NCI-H1048 (cell line): ENCODE measurements at regions not wholly inside any gene's neighbourhood (a gene's known extent, or its start where the extent isn't known, plus 50 kb on each side); places are given as distances from the start of the nearest gene placed in this dataset.
A peak's percentile ranks its signal among the peaks of the same experiment; 100 is the strongest.
"Not testable (repeated sequence)": the region's sequence is repeated elsewhere in the genome, so short reads cannot be mapped to it uniquely, and the experiment has no call there.

Experiments
- DNase-seq: peaks from one replicate; lab custom pipeline; 2025; lab: John Stamatoyannopoulos, UW

DNA sequence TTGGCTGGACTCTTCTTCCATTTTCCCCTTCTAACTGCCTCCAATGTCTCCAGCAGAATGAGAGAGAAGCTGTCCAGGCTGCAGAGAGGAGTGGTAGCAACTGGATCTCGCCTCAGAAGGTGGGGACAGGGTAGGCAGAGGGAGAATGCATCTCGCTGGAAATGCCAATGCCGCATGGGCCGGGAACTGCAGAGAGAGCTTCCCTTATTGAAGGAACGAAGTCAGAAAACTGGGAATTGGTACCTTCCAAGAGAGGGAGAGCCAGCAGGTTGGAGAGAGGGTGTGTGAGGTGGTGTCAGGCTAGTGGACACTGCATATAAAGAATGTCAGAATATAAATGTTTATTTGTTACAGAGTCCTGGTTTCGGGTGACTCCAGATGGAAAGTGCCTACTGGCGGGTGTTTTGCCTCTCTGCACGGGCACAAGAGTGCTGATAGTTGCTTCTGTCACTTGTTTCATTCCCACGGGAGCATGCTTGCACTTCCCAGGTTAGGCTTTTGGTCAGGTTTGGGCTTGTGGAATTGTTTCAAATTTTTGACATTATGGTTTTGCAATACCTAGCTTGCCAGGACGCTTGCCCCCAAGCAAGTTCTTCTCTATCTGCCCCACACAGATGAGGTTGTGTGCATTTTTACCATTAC, 156.8 kb upstream of the STS start:
- no peak for DNase-seq

GRCh38 chrX:6989858-6990257, 157.7 kb upstream of the STS start:
- DNase-seq: no peak

GRCh38 chrX:6988694-6989093, 158.8 kb upstream of the STS start:
- DNase-seq: not testable (repeated sequence)

DNA sequence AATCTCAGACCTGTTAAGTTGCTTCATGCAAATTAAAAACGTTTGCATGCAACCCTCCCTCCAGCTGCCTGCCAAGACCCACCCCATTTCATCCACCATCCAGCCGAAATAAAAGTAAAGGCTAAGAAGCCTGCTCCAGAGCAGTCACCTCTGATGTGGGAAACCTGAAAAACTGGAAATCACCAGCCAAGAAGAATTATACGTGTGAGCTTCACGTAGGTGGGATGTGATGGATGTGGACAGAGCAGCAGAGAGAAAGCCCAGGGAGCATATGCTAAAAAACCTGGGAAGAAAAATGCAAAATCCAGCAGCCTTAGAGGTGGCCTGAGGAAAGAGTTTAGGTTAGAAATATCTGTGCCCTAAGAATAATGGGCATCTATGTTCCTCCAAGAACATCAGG, 160.6 kb upstream of the STS start:
- DNase-seq: peak; percentile 3

DNA sequence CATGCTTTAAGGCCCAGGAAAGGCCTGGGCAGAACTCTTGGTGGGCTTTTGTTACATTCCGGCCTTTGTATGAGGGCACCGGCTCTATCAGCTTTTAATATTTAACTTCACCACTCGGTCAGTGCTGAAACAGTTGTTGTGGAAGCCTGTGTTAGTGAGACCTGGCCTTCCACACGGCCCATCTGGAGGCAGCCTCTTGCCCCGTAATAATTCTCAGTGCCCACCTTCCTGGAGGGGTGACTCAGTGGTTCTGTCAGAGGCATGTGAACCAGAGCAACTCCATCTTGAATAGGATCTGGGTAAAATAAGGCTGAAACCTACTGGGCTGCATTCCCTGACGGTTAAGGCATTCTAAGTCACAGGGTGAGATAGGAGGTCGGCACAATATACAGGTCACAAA, 162.0 kb upstream of the STS start:
- no peak for DNase-seq

GRCh38 chrX:6983207-6983955, 164.1 kb upstream of the STS start:
- DNase-seq: no peak

DNA sequence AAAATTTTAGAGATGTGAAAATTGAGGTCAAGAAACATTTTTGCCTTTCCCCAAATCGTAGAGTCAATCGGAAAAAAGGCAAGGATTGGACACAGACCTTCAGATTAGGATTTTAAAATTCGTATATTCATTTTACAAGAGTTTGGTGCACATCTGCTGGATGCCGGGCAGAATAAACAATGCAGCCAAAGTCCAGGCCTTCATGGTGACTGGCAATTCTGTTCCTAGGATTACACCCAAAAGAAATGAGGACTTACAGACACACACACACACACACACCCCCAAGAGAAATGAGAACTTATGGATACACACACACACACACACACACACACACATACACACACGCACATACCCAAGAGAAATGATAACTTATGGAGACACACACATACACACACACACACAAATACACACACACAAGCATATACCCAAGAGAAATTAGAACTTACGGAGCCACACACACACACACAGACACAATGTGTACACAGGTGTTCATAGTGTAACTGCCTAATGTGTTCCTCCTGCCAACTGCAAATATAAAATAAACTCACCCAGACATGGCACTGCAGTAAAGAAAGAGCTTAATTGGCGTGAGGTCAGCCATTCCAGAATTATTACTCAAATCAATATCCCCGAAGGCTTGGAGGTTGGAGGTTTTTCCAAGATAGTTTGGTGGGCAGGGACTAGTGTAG, 165.7 kb upstream of the STS start:
- DNase-seq: no peak

DNA sequence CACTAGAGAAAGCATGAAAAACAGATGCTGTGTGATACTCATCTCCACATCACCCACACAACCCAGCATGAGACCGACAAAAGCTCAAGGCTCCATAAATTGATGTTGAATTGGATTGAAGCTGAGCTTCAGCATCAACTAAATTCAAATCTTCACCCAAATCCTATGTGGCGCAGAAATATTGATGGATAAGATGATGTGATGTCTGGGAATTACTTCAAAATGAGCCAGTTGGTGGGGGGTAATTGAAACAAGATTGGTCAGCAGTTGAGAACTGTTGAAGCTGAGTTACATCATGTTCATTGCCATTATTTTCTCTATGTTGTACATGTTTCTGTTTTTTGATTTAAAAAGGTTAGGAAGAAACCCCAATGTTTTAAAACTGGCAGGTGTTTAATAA, 166.5 kb upstream of the STS start:
- DNase-seq: no peak

- DNase-seq: no peak
Observed at GRCh38 chrX:6968231-6968630, 179.3 kb upstream of the STS start.

- DNase-seq: no peak
Observed at GRCh38 chrX:6965729-6966128, 181.8 kb upstream of the STS start.

DNA sequence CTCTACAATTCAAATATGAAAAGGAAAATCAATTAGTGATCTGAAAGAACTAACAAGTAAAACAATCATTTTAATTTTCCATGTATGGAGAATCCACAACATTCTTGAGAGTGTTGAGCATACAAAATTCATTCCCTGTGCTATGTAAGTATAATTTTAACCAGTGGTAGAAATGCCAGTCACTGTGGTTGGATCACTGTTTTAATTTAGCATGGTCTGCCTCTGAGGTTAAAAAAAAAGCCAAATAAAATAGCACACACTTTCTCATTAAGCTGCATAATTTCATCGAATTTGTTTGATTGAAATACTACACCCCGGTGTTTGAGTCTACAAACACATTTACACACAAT, 185.5 kb upstream of the STS start:
- no peak for DNase-seq

DNA sequence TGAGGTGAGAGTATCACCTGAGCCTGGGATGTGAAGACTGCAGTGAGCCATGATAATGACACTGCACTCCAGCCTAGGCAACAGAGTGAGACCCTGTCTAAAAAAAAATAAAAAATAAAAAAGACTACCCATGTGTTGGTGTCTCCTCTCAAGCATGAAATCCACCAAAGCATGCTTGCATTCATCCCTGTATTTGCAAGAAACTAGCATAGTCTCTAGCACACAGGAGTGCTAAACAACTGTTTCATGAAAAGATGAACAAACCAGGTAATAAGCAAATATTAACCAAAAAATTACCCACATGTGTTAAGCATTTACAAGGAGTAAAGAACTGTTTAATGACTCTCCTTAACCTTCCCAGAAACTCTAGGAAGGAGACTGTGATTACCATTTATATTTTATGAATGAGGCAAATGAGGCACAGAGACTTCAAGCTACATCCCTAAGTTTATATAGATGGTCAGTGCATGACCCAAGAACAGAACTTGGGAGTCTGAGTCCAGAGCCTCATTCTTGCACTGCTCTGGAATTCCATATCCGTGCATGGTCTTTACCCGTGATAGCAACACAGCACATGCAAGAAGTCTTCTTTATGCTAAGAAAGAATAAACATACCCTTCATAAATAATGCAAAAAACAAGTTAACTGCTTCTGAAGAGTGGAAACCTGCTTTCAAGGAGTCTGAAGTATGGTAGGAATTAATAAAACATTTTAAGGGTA, 186.1 kb upstream of the STS start:
- no peak for DNase-seq

DNA sequence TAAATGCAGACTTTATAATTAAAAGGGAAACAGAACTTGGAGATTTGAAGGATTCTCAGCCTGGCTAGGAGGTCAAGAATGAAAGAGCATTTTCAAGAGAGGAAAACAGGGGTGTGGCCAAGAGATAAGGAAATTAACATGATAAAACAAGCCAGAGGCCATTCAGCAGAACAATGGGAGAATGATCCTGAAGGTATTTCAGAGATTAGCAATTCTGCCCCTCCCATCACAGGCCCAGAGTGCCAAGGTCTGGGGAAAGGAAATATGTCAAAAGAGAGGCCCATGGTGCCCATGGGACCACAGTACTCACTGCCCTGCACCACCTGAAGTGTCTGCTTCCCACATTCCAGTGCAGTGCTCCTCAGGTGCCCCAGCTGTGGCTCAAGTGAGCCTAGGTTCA, 188.5 kb upstream of the STS start:
- no peak for DNase-seq

DNA sequence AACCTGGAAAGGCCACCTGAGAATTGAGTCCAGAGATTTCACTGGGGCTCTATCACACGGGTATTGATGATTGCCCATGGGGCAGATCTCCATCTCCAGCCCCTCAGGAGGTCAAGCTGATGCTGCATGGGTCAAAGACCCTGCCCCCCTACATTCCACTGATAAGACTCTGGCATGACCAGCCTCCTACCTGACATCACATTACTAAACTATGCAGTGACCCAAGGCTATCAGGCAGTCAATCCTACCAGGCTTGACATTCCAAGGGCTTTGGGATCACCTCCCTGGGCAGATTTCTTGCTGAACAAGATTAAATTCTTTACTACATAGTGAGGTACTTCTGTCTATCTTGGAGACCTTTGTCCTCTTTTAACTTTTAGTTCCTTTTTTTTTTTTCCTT, 192.7 kb upstream of the STS start:
- DNase-seq: no peak

GRCh38 chrX:6946168-6946567, 201.3 kb upstream of the STS start:
- DNase-seq: no peak

DNA sequence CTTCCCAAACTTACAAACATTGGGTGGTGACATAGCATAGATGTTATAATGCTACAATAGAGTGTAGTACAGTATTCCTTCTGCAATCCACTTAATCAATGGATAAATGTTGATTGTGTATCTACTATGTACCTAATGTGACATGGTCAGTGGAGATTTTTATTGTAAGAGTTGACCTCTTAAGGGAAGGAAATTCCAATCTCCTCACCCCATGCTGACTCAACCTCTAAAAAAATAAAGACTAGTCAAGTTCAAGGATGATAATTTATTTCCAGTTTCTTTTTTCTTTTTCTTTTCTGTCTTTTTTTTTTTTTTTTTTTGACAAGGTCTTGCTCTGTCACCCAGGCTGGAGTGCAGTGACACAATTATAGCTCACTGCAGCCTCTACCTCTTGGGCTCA, 206.5 kb upstream of the STS start:
- no peak for DNase-seq

DNA sequence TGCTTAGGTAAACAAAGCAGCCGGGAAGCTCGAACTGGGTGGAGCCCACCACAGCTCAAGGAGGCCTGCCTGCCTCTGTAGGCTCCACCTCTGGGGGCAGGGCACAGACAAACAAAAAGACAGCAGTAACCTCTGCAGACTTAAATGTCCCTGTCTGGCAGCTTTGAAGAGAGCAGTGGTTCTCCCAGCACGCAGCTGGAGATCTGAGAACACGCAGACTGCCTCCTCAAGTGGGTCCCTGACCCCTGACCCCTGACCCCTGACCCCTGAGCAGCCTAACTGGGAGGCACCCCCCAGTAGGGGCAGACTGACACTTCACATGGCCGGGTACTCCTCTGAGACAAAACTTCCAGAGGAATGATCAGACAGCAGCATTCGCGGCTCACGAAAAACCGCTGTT, 214.6 kb upstream of the STS start:
- DNase-seq: not testable (repeated sequence)

DNA sequence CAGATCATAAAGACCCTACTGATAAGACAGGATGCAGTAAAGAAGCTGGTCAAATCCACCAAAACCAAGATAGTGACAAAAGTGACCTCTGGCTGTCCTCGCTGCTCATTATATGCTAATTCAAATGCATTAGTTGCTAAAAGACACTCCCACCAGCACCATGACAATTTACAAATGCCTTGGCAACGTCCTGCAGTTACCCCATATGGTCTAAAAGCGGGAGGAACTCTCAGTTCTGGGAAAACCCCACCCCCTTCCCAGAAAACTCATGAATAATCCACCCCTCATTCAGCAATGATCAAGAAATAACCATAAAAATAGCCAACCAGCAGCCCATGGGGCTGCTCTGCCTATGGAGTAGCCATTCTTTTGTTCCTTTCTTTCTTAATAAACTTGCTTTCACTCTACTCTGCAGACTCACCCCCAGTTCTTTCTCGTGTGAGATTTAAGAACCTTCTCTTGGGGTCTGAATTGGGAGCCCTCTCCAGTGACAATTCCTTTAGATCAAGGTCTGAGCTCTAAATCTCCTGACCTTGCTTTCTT, 217.1 kb upstream of the STS start:
- no peak for DNase-seq

- DNase-seq: no peak
Observed at GRCh38 chrX:6924443-6925077, 223.0 kb upstream of the STS start.

- DNase-seq: no peak
Observed at GRCh38 chrX:6917666-6918065, 229.8 kb upstream of the STS start.

- no peak for DNase-seq
Observed at GRCh38 chrX:6910218-6910617, 237.3 kb upstream of the STS start.

DNA sequence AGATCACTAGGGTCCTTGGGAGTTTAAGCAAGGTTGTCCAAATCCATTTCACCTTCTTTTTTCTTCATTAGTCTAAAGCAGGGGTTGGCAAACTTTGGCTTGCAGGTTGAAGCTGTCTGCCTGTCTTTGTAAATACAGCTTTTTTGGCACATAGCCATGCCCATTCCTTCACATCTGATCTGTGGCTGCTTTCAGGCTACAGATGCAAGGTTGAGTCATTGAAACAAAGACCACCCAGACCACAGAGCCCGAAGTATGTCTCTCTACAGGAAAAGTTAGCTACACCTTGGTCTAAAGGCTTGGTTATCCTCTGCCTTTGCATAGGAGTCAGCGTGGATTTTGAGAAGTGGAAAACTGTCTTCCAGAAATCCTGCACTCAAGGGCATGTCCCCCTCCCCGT, 238.1 kb upstream of the STS start:
- no peak for DNase-seq
